OCI-LY1 (cell line): ENCODE measurements at regions not wholly inside any gene's neighbourhood (a gene's known extent, or its start where the extent isn't known, plus 50 kb on each side); places are given as distances from the start of the nearest gene placed in this dataset.

Source experiments
- H2AFZ ChIP-seq: fragments of 200-600 bp; sonication (generic), shearing (Covaris generic); 2 replicates; pipeline ENCODE4 v1.6.0; 2014; ENCODE audit warnings: antibody characterized with exemption, mild to moderate bottlenecking, low read length
- H3F3A ChIP-seq: fragments of 200-600 bp; sonication (generic), shearing (Covaris generic); 2 replicates; pipeline ENCODE4 v1.6.0; 2014; ENCODE audit warnings: mild to moderate bottlenecking, antibody characterized with exemption, low read length, moderate library complexity; ENCODE audit not compliant: insufficient read depth
- H3K27ac ChIP-seq: fragments of 200-600 bp; sonication (generic); 2 replicates; pipeline ENCODE4 v1.5.1; 2014; ENCODE audit warnings: low read length, mixed run types, mild to moderate bottlenecking, low read depth; ENCODE audit not compliant: poor library complexity, severe bottlenecking
- H3K27me3 ChIP-seq: fragments of 200-600 bp; sonication (generic); 2 replicates; pipeline ENCODE4 v1.6.0; 2014; ENCODE audit warnings: antibody characterized with exemption, mild to moderate bottlenecking, low read length, moderate library complexity; ENCODE audit not compliant: insufficient read depth
- H3K36me3 ChIP-seq: fragments of 200-600 bp; sonication (generic); 2 replicates; pipeline ENCODE4 v1.6.1; 2014; ENCODE audit warnings: mild to moderate bottlenecking, antibody characterized with exemption, low read length, moderate library complexity, mixed read lengths; ENCODE audit not compliant: insufficient read depth
- H3K4me1 ChIP-seq: fragments of 200-600 bp; sonication (generic); 2 replicates; pipeline ENCODE4 v1.5.1; 2014; ENCODE audit warnings: mild to moderate bottlenecking, low read length, moderate library complexity; ENCODE audit not compliant: insufficient read depth, severe bottlenecking
- H3K4me2 ChIP-seq: fragments of 200-600 bp; sonication (generic), shearing (Covaris generic); 2 replicates; pipeline ENCODE4 v1.6.1; 2014; ENCODE audit warnings: low read length
- H3K4me3 ChIP-seq: fragments of 200-600 bp; sonication (generic); 2 replicates; pipeline ENCODE4 v1.5.1; 2014; ENCODE audit warnings: low read length, low read depth, mild to moderate bottlenecking, mixed read lengths; ENCODE audit not compliant: poor library complexity, severe bottlenecking
- H3K79me2 ChIP-seq: fragments of 200-600 bp; shearing (Covaris generic); 2 replicates; pipeline ENCODE4 v1.6.1; 2016; ENCODE audit warnings: mixed run types, low read length, mixed read lengths; ENCODE audit not compliant: insufficient read depth
- H3K9ac ChIP-seq: fragments of 200-600 bp; sonication (generic), shearing (Covaris generic); 2 replicates; pipeline ENCODE4 v1.6.1; 2014; ENCODE audit warnings: mild to moderate bottlenecking, low read length, mixed read lengths
- H3K9me2 ChIP-seq: fragments of 200-600 bp; sonication (generic), shearing (Covaris generic); 2 replicates; pipeline ENCODE4 v1.6.1; 2014; ENCODE audit warnings: low read depth, mild to moderate bottlenecking, low read length, mixed read lengths
- H3K9me3 ChIP-seq: fragments of 200-600 bp; shearing (Covaris generic); 2 replicates; pipeline ENCODE4 v1.6.1; 2014; ENCODE audit warnings: low read length, mixed read lengths
- H4K20me1 ChIP-seq: fragments of 200-600 bp; sonication (generic), shearing (Covaris generic); 2 replicates; pipeline ENCODE4 v1.6.0; 2016; ENCODE audit warnings: mild to moderate bottlenecking, low read length; ENCODE audit not compliant: insufficient read depth
- EZH2 ChIP-seq: fragments of 200-600 bp; sonication (generic), shearing (Covaris generic); IDR thresholded peaks from 2 replicates; pipeline ENCODE4 v1.8.0; 2017; ENCODE audit warnings: borderline replicate concordance, mixed run types, mild to moderate bottlenecking, antibody characterized with exemption, low read length, moderate library complexity, mixed read lengths
- TF ChIP-seq, protein P1 (sequence below): fragments of 200-600 bp; sonication (generic), shearing (Covaris generic); IDR thresholded peaks from 2 replicates; pipeline ENCODE4 v1.5.1; 2017; ENCODE audit warnings: mild to moderate bottlenecking, antibody characterized with exemption, low read length, moderate library complexity, mixed read lengths

DNA sequence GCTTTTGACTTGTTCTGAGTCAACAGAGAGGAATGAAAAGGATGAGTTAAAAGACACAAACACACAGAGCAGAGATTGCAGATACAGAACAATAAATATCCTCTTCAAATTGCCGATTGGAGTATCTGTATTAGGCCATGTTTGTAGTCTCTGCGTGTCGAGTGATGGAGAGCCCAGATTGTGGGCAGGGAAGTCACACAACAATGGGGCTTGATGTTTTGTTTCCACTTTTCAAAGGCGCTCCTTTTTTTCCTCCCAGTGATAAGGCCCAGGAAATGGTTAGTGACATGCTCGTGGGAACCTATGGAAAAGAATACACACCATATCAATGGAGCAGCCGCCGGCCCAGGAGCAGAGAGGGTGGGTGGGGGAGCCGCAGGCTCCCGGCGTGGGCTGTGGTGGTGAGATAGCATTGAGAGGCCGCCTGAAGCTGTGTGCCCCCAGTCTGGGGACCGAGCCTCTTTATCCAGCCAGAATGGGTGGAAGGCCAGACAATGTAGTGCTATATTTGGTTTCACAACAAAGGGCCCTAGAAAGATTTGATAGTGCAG is 555.9 kb downstream of the INSC start:
- Histone ChIP-seq H3K79me2 (no peaks in the 10 kb centered on the region), H3K4me2 (no peak overlapping the region), H3K27me3 (no peaks in the 10 kb centered on the region), H3K36me3 (no peaks in the 10 kb centered on the region), H3F3A (no peaks in the 10 kb centered on the region), H3K9me3 (no peaks in the 10 kb centered on the region), H3K4me3 (no peak overlapping the region), H3K9me2 (no peaks in the 10 kb centered on the region), H3K4me1 (no peaks in the 10 kb centered on the region), H4K20me1 (no peaks in the 10 kb centered on the region), H3K27ac (no peak overlapping the region), H3K9ac (no peak overlapping the region), H2AFZ (no peak overlapping the region)
- no peak for TF ChIP-seq EZH2
- TF ChIP-seq, protein P1, sequence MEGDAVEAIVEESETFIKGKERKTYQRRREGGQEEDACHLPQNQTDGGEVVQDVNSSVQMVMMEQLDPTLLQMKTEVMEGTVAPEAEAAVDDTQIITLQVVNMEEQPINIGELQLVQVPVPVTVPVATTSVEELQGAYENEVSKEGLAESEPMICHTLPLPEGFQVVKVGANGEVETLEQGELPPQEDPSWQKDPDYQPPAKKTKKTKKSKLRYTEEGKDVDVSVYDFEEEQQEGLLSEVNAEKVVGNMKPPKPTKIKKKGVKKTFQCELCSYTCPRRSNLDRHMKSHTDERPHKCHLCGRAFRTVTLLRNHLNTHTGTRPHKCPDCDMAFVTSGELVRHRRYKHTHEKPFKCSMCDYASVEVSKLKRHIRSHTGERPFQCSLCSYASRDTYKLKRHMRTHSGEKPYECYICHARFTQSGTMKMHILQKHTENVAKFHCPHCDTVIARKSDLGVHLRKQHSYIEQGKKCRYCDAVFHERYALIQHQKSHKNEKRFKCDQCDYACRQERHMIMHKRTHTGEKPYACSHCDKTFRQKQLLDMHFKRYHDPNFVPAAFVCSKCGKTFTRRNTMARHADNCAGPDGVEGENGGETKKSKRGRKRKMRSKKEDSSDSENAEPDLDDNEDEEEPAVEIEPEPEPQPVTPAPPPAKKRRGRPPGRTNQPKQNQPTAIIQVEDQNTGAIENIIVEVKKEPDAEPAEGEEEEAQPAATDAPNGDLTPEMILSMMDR = no peak

DNA sequence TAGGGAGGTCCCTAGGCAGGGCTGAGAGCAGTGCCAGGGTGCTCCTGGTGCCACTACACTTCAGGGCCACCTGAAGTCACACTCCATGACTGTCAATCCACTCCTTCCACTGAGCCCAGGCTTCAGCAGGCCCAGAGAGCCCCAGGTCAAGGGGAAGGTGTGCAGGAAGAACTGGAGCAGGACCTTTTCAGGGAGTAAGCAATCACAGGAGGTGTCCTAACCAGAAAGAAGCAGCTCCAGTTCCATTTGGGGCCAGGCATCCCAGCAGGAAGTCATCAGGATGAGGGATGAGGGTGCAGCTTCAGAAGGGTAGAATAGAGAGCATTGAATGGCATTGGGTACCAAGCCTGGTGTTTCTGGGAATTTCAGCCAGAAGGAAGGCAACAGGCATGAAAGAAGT is 556.5 kb downstream of the INSC start:
- Histone ChIP-seq H3K79me2 (no peaks in the 10 kb centered on the region), H3F3A (no peaks in the 10 kb centered on the region), H3K36me3 (no peaks in the 10 kb centered on the region), H3K27me3 (no peaks in the 10 kb centered on the region), H3K9me3 (no peaks in the 10 kb centered on the region), H3K4me3 (no peak overlapping the region), H4K20me1 (no peaks in the 10 kb centered on the region), H2AFZ (no peak overlapping the region), H3K27ac (no peak overlapping the region), H3K9me2 (no peaks in the 10 kb centered on the region), H3K4me1 (no peaks in the 10 kb centered on the region), H3K9ac (no peak overlapping the region), H3K4me2 (no peak overlapping the region)
- TF ChIP-seq, protein P1 = no peak
- no peak for TF ChIP-seq EZH2

DNA sequence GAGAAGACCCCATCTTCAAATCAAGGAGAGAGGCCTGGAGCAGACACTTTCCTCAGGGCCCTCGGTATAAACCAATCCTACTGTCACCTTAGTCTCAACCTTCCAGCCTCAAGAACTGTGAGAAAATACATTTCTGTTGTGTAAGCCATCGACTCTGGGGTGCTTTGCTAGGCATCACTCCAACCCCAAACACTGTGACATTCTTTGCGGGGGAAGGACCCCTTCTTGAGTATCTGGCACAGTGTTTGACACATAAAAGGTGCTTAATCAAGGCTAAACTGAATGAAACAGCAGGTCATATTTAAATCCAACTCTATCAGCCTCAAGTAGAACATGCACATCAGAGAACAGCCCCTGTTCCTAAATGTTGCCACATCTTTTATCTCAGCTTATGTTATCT is 558.1 kb downstream of the INSC start:
- H4K20me1 ChIP-seq = no peaks in the 10 kb centered on the region
- no peak overlapping the region for H3K4me3 ChIP-seq
- H2AFZ ChIP-seq = no peak overlapping the region
- no peaks in the 10 kb centered on the region for H3K36me3 ChIP-seq
- H3F3A ChIP-seq = no peaks in the 10 kb centered on the region
- H3K4me1 ChIP-seq = no peaks in the 10 kb centered on the region
- H3K79me2 ChIP-seq = no peaks in the 10 kb centered on the region
- no peaks in the 10 kb centered on the region for H3K27me3 ChIP-seq
- H3K9ac ChIP-seq = no peak overlapping the region
- H3K27ac ChIP-seq = no peak overlapping the region
- H3K9me3 ChIP-seq = no peaks in the 10 kb centered on the region
- TF ChIP-seq, protein P1 = no peak
- no peak for TF ChIP-seq EZH2
- no peaks in the 10 kb centered on the region for H3K9me2 ChIP-seq
- H3K4me2 ChIP-seq = no peak overlapping the region
